ENCODE measurements at regions not wholly inside any gene's neighbourhood (a gene's known extent, or its start where the extent isn't known, plus 50 kb on each side); places are given as distances from the start of the nearest gene placed in this dataset.

GRCh38 chr12:91367234-91367849 is 184.7 kb upstream of the DCN start:
- no peak for TF ChIP-seq YY1 (IDR thresholded peaks at IDR 0.05; ENCODE audit: insufficient read depth, insufficient read length)
- TF ChIP-seq ZNF274 (IDR thresholded peaks at IDR 0.05; ENCODE audit: low read depth, low read length): no peak
